Stimulated activated effector memory CD8-positive, alpha-beta T cell treated with anti-CD3 and anti-CD28 coated beads, Interleukin-12 subunit alpha, Interleukin-12 subunit beta, amount 100 ng/mL, for 72 hours (primary cell): ENCODE measurements at regions not wholly inside any gene's neighbourhood (a gene's known extent, or its start where the extent isn't known, plus 50 kb on each side); places are given as distances from the start of the nearest gene placed in this dataset.

Experiments
- ATAC-seq: fragments of 150-1000 bp; cut with Tn5 transposase; 2 replicates; pipeline ENCODE4 v1.10.0; 2021
- DNase-seq, 2 donors: peaks; one replicate each; pipeline ENCODE4 v3.0.0; 2021 to 2022; ENCODE audit warnings: low spot score in 2 of 2
- H3K27ac Mint-ChIP-seq: one replicate; pipeline ENCODE4 v1.8.0; 2022; ENCODE audit warnings: mild to moderate bottlenecking, mixed read lengths
- H3K36me3 Mint-ChIP-seq: one replicate; pipeline ENCODE4 v1.8.0; 2022; ENCODE audit warnings: mild to moderate bottlenecking, mixed read lengths
- H3K4me1 Mint-ChIP-seq: one replicate; pipeline ENCODE4 v1.8.0; 2022; ENCODE audit warnings: mixed read lengths
- H3K4me3 Mint-ChIP-seq: one replicate; pipeline ENCODE4 v1.8.0; 2022; ENCODE audit warnings: mild to moderate bottlenecking, mixed read lengths
- H3K9me3 Mint-ChIP-seq: one replicate; pipeline ENCODE4 v1.8.0; 2022; ENCODE audit warnings: mixed read lengths

- H3K4me1 Mint-ChIP-seq = no peaks in the 10 kb centered on the region
- no peak overlapping the region for H3K4me3 Mint-ChIP-seq
- no peak for DNase-seq
- H3K9me3 Mint-ChIP-seq = peaks cover 3% of the 10 kb centered on the region
- no peak overlapping the region for H3K27ac Mint-ChIP-seq
- no peaks in the 10 kb centered on the region for H3K36me3 Mint-ChIP-seq
- peak; percentile 37 for ATAC-seq
These were observed 139.7 kb upstream of the COL8A1 start for GRCh38 chr3:99498550-99499234.

- DNase-seq (no peak), ATAC-seq (no peak)
- no peaks in the 10 kb centered on the region for H3K4me1 Mint-ChIP-seq
- H3K9me3 Mint-ChIP-seq = peaks cover 22% of the 10 kb centered on the region
- H3K4me3 Mint-ChIP-seq = no peak overlapping the region
- no peak overlapping the region for H3K27ac Mint-ChIP-seq
- no peaks in the 10 kb centered on the region for H3K36me3 Mint-ChIP-seq
These were observed 150.5 kb upstream of the COL8A1 start for GRCh38 chr3:99487894-99488293.

- DNase-seq (no peak), ATAC-seq (no peak)
- peaks cover 21% of the 10 kb centered on the region for H3K9me3 Mint-ChIP-seq
- no peaks in the 10 kb centered on the region for H3K4me1 Mint-ChIP-seq
- no peak overlapping the region for H3K27ac Mint-ChIP-seq
- H3K4me3 Mint-ChIP-seq = no peak overlapping the region
- no peaks in the 10 kb centered on the region for H3K36me3 Mint-ChIP-seq
These were observed 153.1 kb upstream of the COL8A1 start for GRCh38 chr3:99485286-99485685.

- H3K9me3 Mint-ChIP-seq = peaks cover 17% of the 10 kb centered on the region
- ATAC-seq (no peak), DNase-seq (no peak)
These were observed 153.5 kb upstream of the COL8A1 start for GRCh38 chr3:99484871-99485270.

GRCh38 chr3:99483841-99484240 is 154.6 kb upstream of the COL8A1 start:
- ATAC-seq (no peak), DNase-seq (no peak)
- peaks cover 14% of the 10 kb centered on the region for H3K9me3 Mint-ChIP-seq
- H3K4me1 Mint-ChIP-seq = no peaks in the 10 kb centered on the region
- H3K4me3 Mint-ChIP-seq = no peak overlapping the region
- H3K36me3 Mint-ChIP-seq = no peaks in the 10 kb centered on the region
- no peak overlapping the region for H3K27ac Mint-ChIP-seq

More at GRCh38 chr3:99484871-99485270, 153.5 kb upstream of the COL8A1 start:
- H3K4me3 Mint-ChIP-seq = no peak overlapping the region
- H3K4me1 Mint-ChIP-seq = no peaks in the 10 kb centered on the region
- H3K36me3 Mint-ChIP-seq = no peaks in the 10 kb centered on the region
- H3K27ac Mint-ChIP-seq = no peak overlapping the region

- no peak for ATAC-seq
- Mint-ChIP-seq H3K4me3 (no peak overlapping the region), H3K4me1 (no peaks in the 10 kb centered on the region), H3K9me3 (peaks cover 3% of the 10 kb centered on the region), H3K36me3 (no peaks in the 10 kb centered on the region), H3K27ac (no peak overlapping the region)
- no peak for DNase-seq
These were observed 156.2 kb upstream of the COL8A1 start for GRCh38 chr3:99482191-99482590.

GRCh38 chr3:99481561-99481960 is 156.8 kb upstream of the COL8A1 start:
- no peak for ATAC-seq
- Mint-ChIP-seq H3K36me3 (no peaks in the 10 kb centered on the region), H3K27ac (no peak overlapping the region), H3K4me1 (no peaks in the 10 kb centered on the region), H3K9me3 (peaks cover 2% of the 10 kb centered on the region), H3K4me3 (no peak overlapping the region)
- DNase-seq = no peak

- DNase-seq (no peak), ATAC-seq (no peak)
- Mint-ChIP-seq H3K4me1 (no peaks in the 10 kb centered on the region), H3K4me3 (no peak overlapping the region), H3K9me3 (no peaks in the 10 kb centered on the region), H3K27ac (no peak overlapping the region), H3K36me3 (no peaks in the 10 kb centered on the region)
These were observed 158.6 kb upstream of the COL8A1 start for GRCh38 chr3:99479768-99480167.

- Mint-ChIP-seq H3K27ac (no peak overlapping the region), H3K9me3 (no peaks in the 10 kb centered on the region), H3K4me3 (no peak overlapping the region), H3K4me1 (no peaks in the 10 kb centered on the region), H3K36me3 (no peaks in the 10 kb centered on the region)
- DNase-seq = no peak
- ATAC-seq = no peak
These were observed 160.7 kb upstream of the COL8A1 start for GRCh38 chr3:99477650-99478049.

GRCh38 chr3:99475229-99475628 is 163.2 kb upstream of the COL8A1 start:
- H3K4me1 Mint-ChIP-seq = no peaks in the 10 kb centered on the region
- H3K27ac Mint-ChIP-seq = no peak overlapping the region
- DNase-seq (no peak), ATAC-seq (no peak)
- H3K36me3 Mint-ChIP-seq = no peaks in the 10 kb centered on the region
- H3K9me3 Mint-ChIP-seq = no peaks in the 10 kb centered on the region
- no peak overlapping the region for H3K4me3 Mint-ChIP-seq

- DNase-seq (no peak), ATAC-seq (no peak)
- Mint-ChIP-seq H3K4me1 (no peaks in the 10 kb centered on the region), H3K36me3 (no peaks in the 10 kb centered on the region), H3K4me3 (no peak overlapping the region), H3K9me3 (no peaks in the 10 kb centered on the region), H3K27ac (no peak overlapping the region)
These were observed 163.6 kb upstream of the COL8A1 start for GRCh38 chr3:99474776-99475175.

- no peaks in the 10 kb centered on the region for H3K4me1 Mint-ChIP-seq
- peaks cover 4% of the 10 kb centered on the region for H3K9me3 Mint-ChIP-seq
- DNase-seq (no peak), ATAC-seq (no peak)
- H3K27ac Mint-ChIP-seq = no peak overlapping the region
- no peaks in the 10 kb centered on the region for H3K36me3 Mint-ChIP-seq
- H3K4me3 Mint-ChIP-seq = no peak overlapping the region
These were observed 165.1 kb upstream of the COL8A1 start for GRCh38 chr3:99473321-99473751.

- peaks cover 7% of the 10 kb centered on the region for H3K9me3 Mint-ChIP-seq
- no peaks in the 10 kb centered on the region for H3K36me3 Mint-ChIP-seq
- H3K4me1 Mint-ChIP-seq = no peaks in the 10 kb centered on the region
- no peak for DNase-seq
- ATAC-seq = no peak
- no peak overlapping the region for H3K27ac Mint-ChIP-seq
- no peak overlapping the region for H3K4me3 Mint-ChIP-seq
These were observed 166.0 kb upstream of the COL8A1 start for GRCh38 chr3:99472385-99472784.

- no peak for ATAC-seq
- Mint-ChIP-seq H3K4me1 (no peaks in the 10 kb centered on the region), H3K4me3 (no peak overlapping the region), H3K27ac (no peak overlapping the region), H3K9me3 (peaks cover 7% of the 10 kb centered on the region), H3K36me3 (no peaks in the 10 kb centered on the region)
- DNase-seq = no peak
These were observed 166.8 kb upstream of the COL8A1 start for GRCh38 chr3:99471353-99472323.

- H3K27ac Mint-ChIP-seq = no peak overlapping the region
These were observed 167.6 kb upstream of the COL8A1 start for GRCh38 chr3:99470841-99471240.

GRCh38 chr3:99468918-99469317 is 169.5 kb upstream of the COL8A1 start:
- ATAC-seq = no peak

More at GRCh38 chr3:99470841-99471240, 167.6 kb upstream of the COL8A1 start:
- DNase-seq = no peak
- Mint-ChIP-seq H3K4me1 (no peaks in the 10 kb centered on the region), H3K4me3 (no peak overlapping the region), H3K9me3 (peaks cover 7% of the 10 kb centered on the region), H3K36me3 (no peaks in the 10 kb centered on the region)
- ATAC-seq = no peak

More at GRCh38 chr3:99468918-99469317, 169.5 kb upstream of the COL8A1 start:
- H3K36me3 Mint-ChIP-seq = no peaks in the 10 kb centered on the region
- peaks cover 7% of the 10 kb centered on the region for H3K9me3 Mint-ChIP-seq
- H3K4me3 Mint-ChIP-seq = no peak overlapping the region
- DNase-seq = no peak
- H3K4me1 Mint-ChIP-seq = no peaks in the 10 kb centered on the region
- no peak overlapping the region for H3K27ac Mint-ChIP-seq
